Neutrophil (primary cell): ENCODE measurements at regions not wholly inside any gene's neighbourhood (a gene's known extent, or its start where the extent isn't known, plus 50 kb on each side); places are given as distances from the start of the nearest gene placed in this dataset.

Source experiments
- H3K27ac ChIP-seq: fragments of 200-600 bp; sonication (generic); 2 replicates; pipeline ENCODE4 v1.5.1; 2016; ENCODE audit warnings: mild to moderate bottlenecking, moderate library complexity
- H3K27me3 ChIP-seq: fragments of 200-600 bp; sonication (generic); 2 replicates; pipeline ENCODE4 v1.6.0; 2016; ENCODE audit warnings: mild to moderate bottlenecking
- H3K36me3 ChIP-seq: fragments of 200-600 bp; sonication (generic); 2 replicates; pipeline ENCODE4 v1.5.1; 2017
- H3K4me1 ChIP-seq, 2 experiments: fragments of 200-600 bp in 1 of 2; sonication (generic) in 1 of 2; 1 replicate in 1 of 2; 2 replicates in 1 of 2; pipeline versions ENCODE4 v1.5.1 to v1.6.1; 2013 to 2016; ENCODE audit warnings: low read depth in 1 of 2, low read length in 1 of 2, mild to moderate bottlenecking in 1 of 2, moderate library complexity in 1 of 2; ENCODE audit not compliant: control insufficient read depth in 1 of 2, insufficient read depth in 1 of 2
- H3K4me3 ChIP-seq, 2 experiments: fragments of 200-600 bp in 1 of 2; sonication (generic) in 1 of 2; 1 replicate in 1 of 2; 2 replicates in 1 of 2; pipeline ENCODE4 v1.5.1; 2013 to 2016; ENCODE audit warnings: low read depth in 1 of 2, low read length in 1 of 2, mild to moderate bottlenecking in 1 of 2, moderate library complexity in 1 of 2
- H3K9me3 ChIP-seq: fragments of 200-600 bp; sonication (generic); 2 replicates; pipeline ENCODE4 v1.5.1; 2016
- TF ChIP-seq, protein P1 (sequence below): fragments of 200-600 bp; sonication (generic); IDR thresholded peaks from 2 replicates; pipeline ENCODE4 v1.5.1; 2016; ENCODE audit warnings: antibody characterized with exemption

DNA sequence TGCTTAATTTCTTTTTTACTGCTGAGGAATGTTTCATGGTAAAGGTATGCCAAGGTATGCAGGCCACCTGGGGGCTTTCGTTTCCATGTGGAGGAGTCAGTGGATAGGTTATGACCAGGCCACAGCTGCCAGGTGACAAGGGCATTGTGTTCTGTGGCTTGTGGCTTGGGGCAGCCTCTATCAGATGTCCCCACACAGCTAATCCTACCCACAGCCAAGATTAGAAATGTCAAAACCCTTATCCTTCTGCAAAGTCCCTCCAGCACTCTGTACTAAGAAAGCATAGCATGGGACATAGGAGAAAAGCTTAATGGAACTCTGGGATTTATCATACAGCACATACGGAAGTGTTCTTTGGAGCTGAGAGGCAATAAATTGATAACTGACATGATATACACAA is 171.2 kb upstream of the S1PR3 start:
- H3K36me3 ChIP-seq, result no peaks in the 10 kb centered on the region
- peaks cover 2 to 6% of the 10 kb centered on the region in 2 experiments for H3K4me1 ChIP-seq
- peaks cover 35% of the 10 kb centered on the region for H3K27me3 ChIP-seq
- TF ChIP-seq, protein P1, sequence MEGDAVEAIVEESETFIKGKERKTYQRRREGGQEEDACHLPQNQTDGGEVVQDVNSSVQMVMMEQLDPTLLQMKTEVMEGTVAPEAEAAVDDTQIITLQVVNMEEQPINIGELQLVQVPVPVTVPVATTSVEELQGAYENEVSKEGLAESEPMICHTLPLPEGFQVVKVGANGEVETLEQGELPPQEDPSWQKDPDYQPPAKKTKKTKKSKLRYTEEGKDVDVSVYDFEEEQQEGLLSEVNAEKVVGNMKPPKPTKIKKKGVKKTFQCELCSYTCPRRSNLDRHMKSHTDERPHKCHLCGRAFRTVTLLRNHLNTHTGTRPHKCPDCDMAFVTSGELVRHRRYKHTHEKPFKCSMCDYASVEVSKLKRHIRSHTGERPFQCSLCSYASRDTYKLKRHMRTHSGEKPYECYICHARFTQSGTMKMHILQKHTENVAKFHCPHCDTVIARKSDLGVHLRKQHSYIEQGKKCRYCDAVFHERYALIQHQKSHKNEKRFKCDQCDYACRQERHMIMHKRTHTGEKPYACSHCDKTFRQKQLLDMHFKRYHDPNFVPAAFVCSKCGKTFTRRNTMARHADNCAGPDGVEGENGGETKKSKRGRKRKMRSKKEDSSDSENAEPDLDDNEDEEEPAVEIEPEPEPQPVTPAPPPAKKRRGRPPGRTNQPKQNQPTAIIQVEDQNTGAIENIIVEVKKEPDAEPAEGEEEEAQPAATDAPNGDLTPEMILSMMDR, result no peak
- H3K27ac ChIP-seq, result no peak overlapping the region
- no peaks in the 10 kb centered on the region for H3K9me3 ChIP-seq
- H3K4me3 ChIP-seq, result no peak overlapping the region

DNA sequence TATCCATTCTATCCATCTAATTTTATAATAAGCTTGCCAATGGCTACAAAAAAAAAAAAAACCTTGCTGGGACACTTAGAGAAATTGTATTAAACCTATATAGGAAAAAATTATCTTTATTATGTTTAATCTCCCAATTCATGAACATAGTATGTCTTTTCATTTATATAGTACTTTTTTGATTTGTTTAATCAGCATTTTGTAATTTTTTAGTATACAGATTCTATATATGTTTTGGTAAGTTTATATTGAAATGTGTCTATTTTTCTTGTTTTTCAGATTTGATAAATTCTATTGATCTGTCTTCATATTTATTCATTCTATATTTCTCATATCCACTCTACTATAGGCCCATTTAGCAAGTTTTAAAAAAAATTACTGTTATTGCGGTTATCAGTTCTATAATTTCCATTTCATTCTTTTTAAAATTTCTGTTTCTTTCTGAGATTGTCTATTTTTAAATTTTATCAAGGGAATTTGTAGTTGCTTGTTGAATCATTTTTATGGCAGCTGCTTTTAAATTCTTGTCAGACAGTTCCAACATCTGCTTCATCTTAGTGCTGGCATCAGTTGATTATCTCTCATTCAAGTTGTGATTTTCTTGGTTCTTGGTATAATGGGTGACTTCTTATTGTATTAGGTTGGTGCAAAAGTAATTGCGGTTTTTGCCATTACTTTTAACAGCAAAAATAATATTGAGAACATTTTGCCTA is 170.1 kb upstream of the S1PR3 start:
- no peak overlapping the region for H3K27ac ChIP-seq
- H3K9me3 ChIP-seq, result no peaks in the 10 kb centered on the region
- peaks cover 6 to 7% of the 10 kb centered on the region in 2 experiments for H3K4me1 ChIP-seq
- H3K36me3 ChIP-seq, result no peaks in the 10 kb centered on the region
- H3K27me3 ChIP-seq, result peaks cover 33% of the 10 kb centered on the region
- TF ChIP-seq, protein P1, result no peak
- no peak overlapping the region for H3K4me3 ChIP-seq

DNA sequence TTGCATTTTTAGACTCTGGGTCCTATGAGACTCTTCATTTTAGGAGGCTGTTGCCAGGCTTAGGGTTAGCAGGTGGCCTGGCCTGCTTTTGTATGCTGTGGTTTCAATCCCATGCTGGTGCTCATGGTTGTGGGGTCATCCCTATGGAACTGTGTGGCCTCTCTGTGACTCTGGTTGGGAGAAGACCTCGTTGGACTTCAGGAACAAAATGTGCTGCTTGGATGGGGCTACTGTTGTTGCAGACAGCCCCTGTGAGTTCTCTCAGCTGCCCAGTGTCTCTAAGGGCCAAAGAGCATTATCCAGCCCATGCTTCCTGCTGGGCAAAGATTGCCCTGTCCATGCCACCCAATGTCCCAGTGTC is 169.5 kb upstream of the S1PR3 start:
- H3K4me3 ChIP-seq, result no peak overlapping the region
- peaks cover 33% of the 10 kb centered on the region for H3K27me3 ChIP-seq
- H3K4me1 ChIP-seq, result peaks cover 6 to 7% of the 10 kb centered on the region in 2 experiments
- H3K9me3 ChIP-seq, result no peaks in the 10 kb centered on the region
- H3K36me3 ChIP-seq, result no peaks in the 10 kb centered on the region
- TF ChIP-seq, protein P1, result no peak
- H3K27ac ChIP-seq, result no peak overlapping the region

DNA sequence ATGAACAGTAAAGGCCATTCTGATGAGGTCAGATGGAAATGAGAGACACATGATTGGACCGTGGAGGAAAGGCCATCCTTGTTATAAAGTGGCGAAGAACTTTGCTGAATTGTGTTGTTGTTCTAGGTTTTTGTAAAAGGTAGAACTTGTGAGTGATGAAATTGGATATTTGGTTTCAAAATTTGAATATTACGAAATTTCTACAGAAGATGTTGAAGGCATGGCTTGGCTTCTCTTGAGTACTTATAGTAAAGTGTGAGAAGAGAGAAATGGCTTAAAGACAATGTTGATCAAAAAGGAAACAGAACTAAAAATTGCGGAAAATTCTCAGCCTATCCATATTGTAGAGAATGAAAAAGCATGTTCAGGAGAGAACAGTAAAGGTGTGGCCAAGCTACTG is 166.6 kb upstream of the S1PR3 start:
- Histone ChIP-seq H3K27ac (no peak overlapping the region), H3K36me3 (no peaks in the 10 kb centered on the region), H3K9me3 (no peaks in the 10 kb centered on the region), H3K4me3 (no peak overlapping the region), H3K27me3 (peaks cover 31% of the 10 kb centered on the region), H3K4me1 (peaks cover 6 to 7% of the 10 kb centered on the region in 2 experiments)
- TF ChIP-seq, protein P1, result no peak

DNA sequence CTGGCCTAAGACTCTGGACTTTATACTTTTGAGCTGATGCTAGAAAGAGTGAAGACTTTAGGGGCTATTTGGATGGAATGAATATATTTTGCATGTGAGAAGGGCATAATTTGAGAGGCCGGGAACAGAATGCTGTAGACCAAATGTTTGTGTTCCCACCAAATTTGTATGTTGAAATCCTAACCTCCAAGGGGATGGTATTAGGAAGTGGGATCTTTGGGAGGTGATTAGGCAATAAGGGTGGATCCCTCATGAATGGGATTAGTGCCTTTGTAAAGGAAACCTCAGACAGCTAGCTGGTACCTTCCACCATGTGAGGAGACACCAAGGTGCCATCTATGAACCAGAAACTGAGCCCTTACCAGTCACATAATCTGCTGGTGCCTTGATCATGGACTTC is 165.1 kb upstream of the S1PR3 start:
- H3K27me3 ChIP-seq, result peaks cover 39% of the 10 kb centered on the region
- no peak overlapping the region for H3K4me3 ChIP-seq
- TF ChIP-seq, protein P1, result no peak
- no peak overlapping the region for H3K27ac ChIP-seq
- peaks cover 6 to 7% of the 10 kb centered on the region in 2 experiments for H3K4me1 ChIP-seq
- no peaks in the 10 kb centered on the region for H3K9me3 ChIP-seq
- no peaks in the 10 kb centered on the region for H3K36me3 ChIP-seq
